CD4-positive, alpha-beta T cell treated with Interleukin-1 beta for 1 hour (primary cell): ENCODE measurements at regions not wholly inside any gene's neighbourhood (a gene's known extent, or its start where the extent isn't known, plus 50 kb on each side); places are given as distances from the start of the nearest gene placed in this dataset.
A peak's percentile ranks its signal among the peaks of the same experiment; 100 is the strongest.
"Not testable (repeated sequence)": the region's sequence is repeated elsewhere in the genome, so short reads cannot be mapped to it uniquely, and the experiment has no call there.

Experiments used
- DNase-seq, 2 donors: peaks; one replicate each; pipeline ENCODE4 v3.0.0-alpha.2; 2020 to 2022

DNA sequence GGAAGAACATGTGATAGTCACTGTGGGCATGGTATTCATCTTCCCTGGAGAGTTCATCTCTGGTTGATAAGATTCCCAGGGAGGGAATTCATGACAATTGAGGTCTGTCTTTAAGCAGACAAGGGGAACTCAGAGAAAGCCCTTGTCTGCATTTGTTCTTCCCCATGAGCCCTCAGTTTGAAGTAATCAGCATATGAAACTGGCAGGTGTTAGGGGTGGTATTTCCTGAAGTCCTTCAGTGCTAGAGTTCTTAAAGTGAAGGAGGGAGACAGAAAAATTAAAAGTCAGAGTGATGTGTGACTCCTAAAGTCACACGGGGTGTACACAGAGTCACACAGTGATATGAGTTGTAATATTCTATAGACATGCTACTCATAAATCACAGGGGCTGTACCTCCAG is 60.6 kb upstream of the SYK start:
- DNase-seq = no peak

- DNase-seq = no peak
Observed at GRCh38 chr9:90737742-90738141, 63.9 kb upstream of the SYK start.

- no peak for DNase-seq
Observed at GRCh38 chr9:90735952-90736351, 65.7 kb upstream of the SYK start.

DNA sequence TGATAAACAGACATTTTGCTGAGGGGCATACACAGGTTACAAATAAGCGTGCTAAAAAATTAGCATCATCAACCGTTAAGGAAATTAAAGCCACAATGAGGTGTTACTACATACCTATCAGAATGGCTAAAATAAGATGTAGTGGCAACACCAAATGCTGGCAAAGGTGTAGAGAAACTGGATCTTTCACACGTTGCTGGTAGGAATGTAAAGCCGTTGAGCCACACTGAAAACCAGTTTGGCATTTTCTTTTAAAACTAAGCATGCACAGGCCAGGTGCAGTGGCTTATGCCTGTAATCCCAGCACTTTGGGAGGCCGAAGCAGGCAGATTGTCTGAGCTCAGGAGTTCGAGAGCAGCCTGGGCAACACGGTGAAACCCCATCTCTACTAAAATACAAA is 67.0 kb upstream of the SYK start:
- no peak for DNase-seq

GRCh38 chr9:90729351-90729750 is 72.3 kb upstream of the SYK start:
- DNase-seq = no peak

- no peak for DNase-seq
Observed at GRCh38 chr9:90727488-90727887, 74.1 kb upstream of the SYK start.

- no peak for DNase-seq
Observed at GRCh38 chr9:90726215-90726614, 75.4 kb upstream of the SYK start.

GRCh38 chr9:90724880-90725279 is 76.7 kb upstream of the SYK start:
- no peak for DNase-seq

- DNase-seq = no peak
Observed at GRCh38 chr9:90724112-90724511, 77.5 kb upstream of the SYK start.

DNA sequence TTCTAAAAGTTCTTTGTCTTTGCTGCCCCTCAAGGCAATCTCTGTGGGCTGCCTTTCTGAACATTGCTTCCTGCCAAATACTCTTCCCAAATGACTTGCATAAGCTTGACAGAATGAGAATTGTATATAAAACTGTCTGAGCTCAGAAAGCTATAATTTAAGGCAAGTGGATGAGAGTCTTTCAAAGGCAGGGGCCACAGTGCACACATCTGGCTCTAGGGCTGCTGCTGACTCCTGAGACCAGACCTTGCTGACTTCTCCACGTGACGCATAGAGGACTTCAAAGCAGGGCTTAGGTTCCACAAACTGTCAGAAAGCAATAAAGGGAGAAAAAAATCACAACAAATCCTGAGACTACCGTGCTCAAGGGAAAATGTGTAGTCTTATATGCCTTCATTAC is 79.4 kb upstream of the DIRAS2 start:
- no peak for DNase-seq

DNA sequence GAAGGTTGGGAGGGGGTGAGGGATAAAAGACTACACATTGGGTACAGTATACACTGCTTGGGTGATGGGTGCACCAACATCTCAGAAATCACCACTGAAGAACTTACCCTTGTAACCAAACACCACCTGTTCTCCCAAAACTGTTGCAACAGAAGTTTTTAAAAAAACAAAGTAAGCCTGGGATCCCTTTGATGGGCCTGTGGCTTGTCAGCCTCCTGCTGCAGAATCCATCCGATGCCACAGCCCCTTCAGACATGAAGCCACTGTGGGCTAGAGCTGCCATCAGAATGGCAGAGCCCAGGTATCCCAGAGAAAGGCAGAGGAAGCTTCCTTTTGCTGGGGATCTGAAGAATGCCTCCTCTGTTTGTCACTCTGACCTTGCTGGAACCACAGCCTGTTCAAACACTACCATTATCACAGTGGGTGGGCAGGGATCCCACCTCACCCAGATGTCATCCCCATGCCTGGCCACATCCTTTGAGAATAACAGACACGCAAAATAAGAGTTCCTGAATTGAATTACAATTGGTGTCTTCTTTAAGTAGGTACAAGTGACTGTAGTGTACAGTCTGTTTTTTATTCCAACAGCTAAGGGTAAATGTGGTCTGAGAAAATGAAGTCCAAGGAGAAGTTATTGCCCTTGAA is 78.1 kb upstream of the DIRAS2 start:
- DNase-seq = no peak

DNA sequence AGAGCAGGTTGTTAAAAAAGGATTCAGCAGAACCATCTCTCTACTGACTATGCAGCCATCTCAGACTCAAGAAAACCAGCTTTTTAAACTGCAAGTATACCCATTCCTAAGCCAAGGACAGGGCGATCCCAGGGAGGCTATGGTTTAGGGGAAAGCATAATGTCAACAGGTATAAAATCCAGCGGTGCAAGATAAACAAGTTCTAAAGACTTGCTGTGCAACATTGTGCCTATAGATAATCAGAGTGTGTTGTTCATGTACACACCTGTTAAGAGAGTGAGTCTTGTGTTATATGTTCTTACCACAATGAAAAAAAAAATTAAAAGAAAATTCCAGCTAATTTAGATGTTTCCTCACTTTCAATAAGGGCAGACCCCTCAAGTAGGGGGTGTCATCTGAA is 63.6 kb upstream of the DIRAS2 start:
- no peak for DNase-seq

GRCh38 chr9:90702441-90702955 is 59.9 kb upstream of the DIRAS2 start:
- peak in 1 of 2 donors; percentile 4 for DNase-seq

DNA sequence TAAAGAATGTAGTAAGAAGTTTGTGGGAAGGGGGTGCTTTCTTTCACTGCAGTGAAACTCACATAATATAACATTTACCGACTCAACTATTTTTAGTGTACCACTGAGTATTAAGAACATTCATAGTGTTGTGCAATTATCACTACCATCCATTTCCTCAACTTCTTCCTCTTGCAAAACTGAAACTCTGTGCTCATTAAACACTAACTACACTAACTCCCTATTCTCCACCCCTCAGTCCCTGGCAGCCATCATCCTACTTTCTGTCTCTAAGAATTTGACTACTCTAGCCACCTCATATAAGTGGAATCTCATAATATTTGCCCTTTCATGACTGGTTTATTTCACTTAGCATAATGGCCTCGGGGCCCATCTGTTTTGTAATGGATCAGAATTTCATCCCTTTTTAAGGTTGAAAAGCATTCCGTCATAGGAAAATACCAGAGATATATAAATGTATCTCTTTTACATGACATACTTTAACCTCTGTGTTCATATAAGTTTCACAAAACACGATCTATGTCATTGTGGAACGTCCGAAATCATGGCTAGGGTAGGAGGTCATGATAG is 56.3 kb upstream of the DIRAS2 start:
- DNase-seq = no peak

DNA sequence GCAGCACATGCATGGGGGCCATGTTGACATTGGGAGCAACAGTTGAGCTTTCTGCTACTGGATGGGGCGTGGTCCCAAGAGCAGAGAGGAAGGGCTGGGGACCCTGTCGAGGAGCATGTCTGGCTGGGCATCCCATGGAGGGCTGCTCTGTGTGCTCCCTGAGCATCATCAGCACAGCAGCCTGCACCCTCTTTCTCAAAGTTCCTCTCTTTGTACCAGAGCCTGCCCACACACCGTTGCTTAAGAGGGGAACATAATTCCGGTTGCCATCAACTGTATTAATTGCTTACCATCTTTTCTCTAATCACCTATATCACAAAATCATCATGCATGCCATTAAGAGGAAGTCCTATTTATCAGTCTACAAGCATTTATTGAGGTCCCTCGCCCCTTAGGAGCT is 55.2 kb upstream of the DIRAS2 start:
- DNase-seq = no peak

DNA sequence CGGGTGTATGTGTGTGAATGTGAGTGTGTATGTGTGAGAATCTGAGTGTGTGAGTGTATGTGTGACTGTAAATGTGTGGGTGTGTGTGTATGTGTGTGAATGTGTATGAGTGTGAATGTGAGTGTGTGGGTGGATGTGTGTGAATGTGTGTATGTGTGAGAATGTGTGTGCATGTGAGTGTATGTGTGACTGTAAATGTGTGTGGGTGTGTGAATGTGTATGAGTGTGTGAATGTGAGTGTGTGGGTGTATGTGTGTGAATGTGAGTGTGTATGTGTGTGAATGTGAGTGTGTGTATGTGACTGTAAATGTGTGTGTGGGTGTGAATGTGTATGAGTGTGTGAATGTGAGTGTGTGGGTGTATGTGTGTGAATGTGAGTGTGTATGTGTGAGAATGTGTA is 51.6 kb upstream of the DIRAS2 start:
- DNase-seq = not testable (repeated sequence)
